ENCODE measurements at regions not wholly inside any gene's neighbourhood (a gene's known extent, or its start where the extent isn't known, plus 50 kb on each side); places are given as distances from the start of the nearest gene placed in this dataset.
"Not testable (repeated sequence)": the region's sequence is repeated elsewhere in the genome, so short reads cannot be mapped to it uniquely, and the experiment has no call there.

DNA sequence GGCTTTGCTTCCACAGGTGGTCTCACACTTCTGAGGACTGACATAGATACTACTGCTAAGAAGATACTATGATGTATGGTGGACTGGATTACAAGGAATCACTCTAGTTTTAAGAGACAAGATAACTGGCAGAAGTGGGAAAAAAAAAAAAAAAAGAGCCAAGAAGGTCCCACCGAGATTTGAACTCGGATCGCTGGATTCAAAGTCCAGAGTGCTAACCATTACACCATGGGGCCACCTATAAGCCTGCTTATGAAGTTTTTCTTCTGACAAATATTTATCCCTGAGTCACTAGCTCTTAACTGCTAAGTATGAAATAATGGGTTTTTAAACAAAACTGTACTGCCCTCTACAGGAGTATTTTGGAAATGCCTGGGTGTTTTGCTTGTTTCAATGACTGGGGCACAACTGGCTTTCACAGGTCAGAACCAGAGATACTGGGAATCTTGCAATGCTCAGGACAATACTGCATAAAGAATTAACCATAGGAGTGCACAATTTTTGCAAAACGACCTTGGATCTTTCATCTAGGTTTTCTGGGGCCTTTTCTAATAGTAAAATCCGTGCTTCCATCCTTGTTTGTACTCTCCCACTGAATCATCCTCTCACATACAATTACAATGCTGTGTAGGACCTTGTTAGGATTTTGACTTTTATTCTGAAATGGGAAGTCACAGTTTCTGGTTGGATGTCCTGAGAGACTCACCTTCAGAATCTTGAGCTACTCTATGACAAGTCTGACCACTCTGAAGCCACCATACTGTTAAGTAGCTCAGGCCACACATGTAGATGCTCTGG, 116.3 kb downstream of the OR2B2 start (continued):
- TF ChIP-seq, protein P1, sequence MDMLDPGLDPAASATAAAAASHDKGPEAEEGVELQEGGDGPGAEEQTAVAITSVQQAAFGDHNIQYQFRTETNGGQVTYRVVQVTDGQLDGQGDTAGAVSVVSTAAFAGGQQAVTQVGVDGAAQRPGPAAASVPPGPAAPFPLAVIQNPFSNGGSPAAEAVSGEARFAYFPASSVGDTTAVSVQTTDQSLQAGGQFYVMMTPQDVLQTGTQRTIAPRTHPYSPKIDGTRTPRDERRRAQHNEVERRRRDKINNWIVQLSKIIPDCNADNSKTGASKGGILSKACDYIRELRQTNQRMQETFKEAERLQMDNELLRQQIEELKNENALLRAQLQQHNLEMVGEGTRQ (IDR thresholded peaks at IDR 0.05): no peak

DNA sequence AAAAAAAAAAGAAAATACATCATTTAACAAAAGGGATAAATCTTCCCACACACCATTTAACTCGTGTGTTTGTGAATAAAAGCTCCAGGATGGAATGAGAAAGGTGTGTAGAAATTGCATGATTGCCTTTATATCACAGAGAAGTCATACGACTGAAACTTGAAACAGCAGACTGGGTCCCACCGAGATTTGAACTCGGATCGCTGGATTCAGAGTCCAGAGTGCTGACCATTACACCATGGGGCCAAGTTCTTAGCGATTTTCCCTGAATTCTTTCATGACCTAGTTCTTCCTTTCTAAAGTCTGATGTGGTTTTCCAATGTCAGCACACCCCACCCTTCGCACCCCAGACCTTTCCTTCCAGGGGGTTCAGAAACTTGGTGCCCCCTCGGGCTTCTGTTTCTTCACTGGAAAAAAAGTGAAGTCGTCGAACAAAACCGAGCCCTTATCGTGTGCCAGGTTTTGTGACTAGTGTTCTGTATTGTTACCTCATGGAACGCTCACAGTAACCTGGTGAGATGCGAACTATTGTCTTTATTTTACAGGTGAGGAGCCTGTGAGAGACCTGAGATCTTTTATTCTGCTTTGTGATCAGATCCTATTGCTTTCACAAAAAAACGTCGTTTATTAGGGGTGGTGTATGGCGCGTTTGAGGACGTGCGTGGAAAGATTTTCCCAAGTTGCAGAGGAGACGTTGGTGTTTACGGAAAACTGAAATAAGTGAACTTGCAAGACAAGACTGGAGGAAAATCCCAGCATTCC, 120.8 kb downstream of the OR2B2 start:
- Histone ChIP-seq H3K9me3 (no peaks in the 10 kb centered on the region), H3K4me1 (peaks cover 10% of the 10 kb centered on the region), H3K27ac (peak overlapping the region; percentile 83 to 86), H3K4me2 (peak overlapping the region; percentile 91), H3K4me3 (peak overlapping the region; percentile 68)
- TF ChIP-seq ZNF302 (CRISPR knock-in tag; IDR thresholded peaks at IDR 0.05): no peak
- peak in 1 of 2 experiments; percentile 49; a peak in 1 of 4 replicates for TF ChIP-seq CEBPB (IDR thresholded peaks at IDR 0.05)
- peak; percentile 54 for TF ChIP-seq MAFK (IDR thresholded peaks at IDR 0.05; ENCODE audit: partially characterized antibody)
- TF ChIP-seq SREBF2 (IDR thresholded peaks at IDR 0.05): peak; percentile 56
- TF ChIP-seq, protein P2, sequence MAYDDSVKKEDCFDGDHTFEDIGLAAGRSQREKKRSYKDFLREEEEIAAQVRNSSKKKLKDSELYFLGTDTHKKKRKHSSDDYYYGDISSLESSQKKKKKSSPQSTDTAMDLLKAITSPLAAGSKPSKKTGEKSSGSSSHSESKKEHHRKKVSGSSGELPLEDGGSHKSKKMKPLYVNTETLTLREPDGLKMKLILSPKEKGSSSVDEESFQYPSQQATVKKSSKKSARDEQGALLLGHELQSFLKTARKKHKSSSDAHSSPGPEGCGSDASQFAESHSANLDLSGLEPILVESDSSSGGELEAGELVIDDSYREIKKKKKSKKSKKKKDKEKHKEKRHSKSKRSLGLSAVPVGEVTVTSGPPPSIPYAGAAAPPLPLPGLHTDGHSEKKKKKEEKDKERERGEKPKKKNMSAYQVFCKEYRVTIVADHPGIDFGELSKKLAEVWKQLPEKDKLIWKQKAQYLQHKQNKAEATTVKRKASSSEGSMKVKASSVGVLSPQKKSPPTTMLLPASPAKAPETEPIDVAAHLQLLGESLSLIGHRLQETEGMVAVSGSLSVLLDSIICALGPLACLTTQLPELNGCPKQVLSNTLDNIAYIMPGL (CRISPR knock-in tag; IDR thresholded peaks at IDR 0.05; ENCODE audit: borderline replicate concordance): peak; percentile 66; the same call in 1 of the 2 replicates
- TF ChIP-seq, protein P3, sequence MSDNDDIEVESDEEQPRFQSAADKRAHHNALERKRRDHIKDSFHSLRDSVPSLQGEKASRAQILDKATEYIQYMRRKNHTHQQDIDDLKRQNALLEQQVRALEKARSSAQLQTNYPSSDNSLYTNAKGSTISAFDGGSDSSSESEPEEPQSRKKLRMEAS (IDR thresholded peaks at IDR 0.05): peak; percentile 39; the same call in 1 of the 2 replicates
- peak; percentile 8; the same call in 1 of the 2 replicates for TF ChIP-seq PHF8 (IDR thresholded peaks at IDR 0.05; ENCODE audit: borderline replicate concordance, low read depth)
- no peak for TF ChIP-seq GATA3 (IDR thresholded peaks at IDR 0.05; ENCODE audit: borderline replicate concordance)
- DNase-seq (ENCODE audit: low read depth in 1 of 2, low spot score in 1 of 2) (peak; percentile 47 to 86), ATAC-seq (peak; percentile 67 to 75), FAIRE-seq (no peak)
- 2% methylated on average over 21 of the region's 22 CpGs for WGBS (ENCODE audit: missing lambda C conversion rate)
- CTCF ChIA-PET: interaction anchor here (0.7 to 1.3 kb wide), 2 partner anchors 15 to 96 kb away, joined by 3 to 4 read pairs; no protein-coding TSS in a partner anchor
- POLR2A ChIA-PET: interaction anchor here (0.6 kb wide), 1 partner anchor 1771 kb away, joined by 3 read pairs; no protein-coding TSS in a partner anchor

DNA sequence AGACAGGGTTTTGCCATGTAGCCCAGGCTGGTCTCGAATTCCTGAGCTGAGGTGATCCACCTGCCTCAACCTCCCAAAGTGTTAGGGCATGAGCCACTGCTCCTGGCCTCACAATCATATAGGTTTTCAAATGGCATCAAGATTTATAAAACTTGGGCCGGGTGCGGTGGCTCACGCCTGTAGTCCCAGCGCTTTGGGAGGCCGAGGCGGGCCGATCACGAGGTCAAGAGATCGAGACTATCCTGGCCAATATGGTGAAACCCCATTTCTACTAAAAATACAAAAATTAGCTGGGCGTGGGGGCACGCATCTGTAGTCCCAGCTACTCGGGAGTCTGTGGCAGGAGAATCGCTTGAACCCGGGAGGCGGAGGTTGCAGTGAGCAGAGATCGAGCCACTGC, 123.8 kb downstream of the OR2B2 start:
- H3K4me2 ChIP-seq; FAIRE-seq; ATAC-seq; DNase-seq (ENCODE audit: low read depth in 1 of 2, low spot score in 1 of 2); H3K4me1 ChIP-seq; H3K4me3 ChIP-seq; H3K27ac ChIP-seq; H3K9me3 ChIP-seq: not testable (repeated sequence)
- POLR2A ChIA-PET: interaction anchor here (1.0 kb wide), 1 partner anchor 641 kb away, joined by 3 read pairs; a partner anchor contains a TSS
- CTCF ChIA-PET: interaction anchor here (1.1 to 1.3 kb wide), 3 partner anchors 11 to 626 kb away, joined by 3 to 5 read pairs (median 4); no protein-coding TSS in a partner anchor
- 87% methylated on average over 17 of the region's 17 CpGs for WGBS (ENCODE audit: missing lambda C conversion rate)

DNA sequence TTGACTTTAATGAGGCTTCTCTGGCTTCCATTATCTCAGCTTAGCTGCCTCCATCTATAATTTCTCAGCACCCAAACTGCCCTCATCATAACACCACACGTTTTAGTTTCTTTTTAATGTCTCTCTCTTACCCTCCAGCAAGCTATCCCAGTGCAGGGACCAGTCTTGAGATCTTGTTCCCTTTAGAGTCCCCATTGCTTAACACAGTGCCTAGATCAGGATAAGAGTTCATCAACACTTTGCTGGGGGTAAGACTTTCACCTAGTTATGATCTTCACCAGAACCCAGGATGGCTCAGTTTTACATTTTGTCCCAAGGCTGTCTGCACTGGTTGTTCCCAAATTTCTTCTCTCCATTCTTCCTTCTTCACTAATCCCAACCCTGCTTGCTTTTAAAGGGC, 126.1 kb downstream of the OR2B2 start:
- no peak for ATAC-seq
- Histone ChIP-seq H3K4me3 (no peak overlapping the region), H3K27ac (no peak overlapping the region), H3K4me2 (no peak overlapping the region), H3K4me1 (no peaks in the 10 kb centered on the region), H3K9me3 (no peaks in the 10 kb centered on the region)
- POLR2A ChIA-PET: no interaction called here
- FAIRE-seq: no peak
- no peak for DNase-seq (ENCODE audit: low read depth in 1 of 2, low spot score in 1 of 2)
- TF ChIP-seq RAD21 (conservative IDR thresholded peaks at IDR 0.05 in 1 of 2, IDR thresholded peaks at IDR 0.05 in 1 of 2) (no peak), HOXB13 (CRISPR knock-in tag; IDR thresholded peaks at IDR 0.05; ENCODE audit: low read depth) (no peak), RFX5 (IDR thresholded peaks at IDR 0.05) (no peak)
- TF ChIP-seq, protein P4, sequence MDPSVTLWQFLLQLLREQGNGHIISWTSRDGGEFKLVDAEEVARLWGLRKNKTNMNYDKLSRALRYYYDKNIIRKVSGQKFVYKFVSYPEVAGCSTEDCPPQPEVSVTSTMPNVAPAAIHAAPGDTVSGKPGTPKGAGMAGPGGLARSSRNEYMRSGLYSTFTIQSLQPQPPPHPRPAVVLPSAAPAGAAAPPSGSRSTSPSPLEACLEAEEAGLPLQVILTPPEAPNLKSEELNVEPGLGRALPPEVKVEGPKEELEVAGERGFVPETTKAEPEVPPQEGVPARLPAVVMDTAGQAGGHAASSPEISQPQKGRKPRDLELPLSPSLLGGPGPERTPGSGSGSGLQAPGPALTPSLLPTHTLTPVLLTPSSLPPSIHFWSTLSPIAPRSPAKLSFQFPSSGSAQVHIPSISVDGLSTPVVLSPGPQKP (IDR thresholded peaks at IDR 0.05; ENCODE audit: low read depth, low read length): no peak
- TF ChIP-seq, protein P2 (CRISPR knock-in tag; IDR thresholded peaks at IDR 0.05; ENCODE audit: borderline replicate concordance): no peak
- TF ChIP-seq, protein P5, sequence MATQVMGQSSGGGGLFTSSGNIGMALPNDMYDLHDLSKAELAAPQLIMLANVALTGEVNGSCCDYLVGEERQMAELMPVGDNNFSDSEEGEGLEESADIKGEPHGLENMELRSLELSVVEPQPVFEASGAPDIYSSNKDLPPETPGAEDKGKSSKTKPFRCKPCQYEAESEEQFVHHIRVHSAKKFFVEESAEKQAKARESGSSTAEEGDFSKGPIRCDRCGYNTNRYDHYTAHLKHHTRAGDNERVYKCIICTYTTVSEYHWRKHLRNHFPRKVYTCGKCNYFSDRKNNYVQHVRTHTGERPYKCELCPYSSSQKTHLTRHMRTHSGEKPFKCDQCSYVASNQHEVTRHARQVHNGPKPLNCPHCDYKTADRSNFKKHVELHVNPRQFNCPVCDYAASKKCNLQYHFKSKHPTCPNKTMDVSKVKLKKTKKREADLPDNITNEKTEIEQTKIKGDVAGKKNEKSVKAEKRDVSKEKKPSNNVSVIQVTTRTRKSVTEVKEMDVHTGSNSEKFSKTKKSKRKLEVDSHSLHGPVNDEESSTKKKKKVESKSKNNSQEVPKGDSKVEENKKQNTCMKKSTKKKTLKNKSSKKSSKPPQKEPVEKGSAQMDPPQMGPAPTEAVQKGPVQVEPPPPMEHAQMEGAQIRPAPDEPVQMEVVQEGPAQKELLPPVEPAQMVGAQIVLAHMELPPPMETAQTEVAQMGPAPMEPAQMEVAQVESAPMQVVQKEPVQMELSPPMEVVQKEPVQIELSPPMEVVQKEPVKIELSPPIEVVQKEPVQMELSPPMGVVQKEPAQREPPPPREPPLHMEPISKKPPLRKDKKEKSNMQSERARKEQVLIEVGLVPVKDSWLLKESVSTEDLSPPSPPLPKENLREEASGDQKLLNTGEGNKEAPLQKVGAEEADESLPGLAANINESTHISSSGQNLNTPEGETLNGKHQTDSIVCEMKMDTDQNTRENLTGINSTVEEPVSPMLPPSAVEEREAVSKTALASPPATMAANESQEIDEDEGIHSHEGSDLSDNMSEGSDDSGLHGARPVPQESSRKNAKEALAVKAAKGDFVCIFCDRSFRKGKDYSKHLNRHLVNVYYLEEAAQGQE (IDR thresholded peaks at IDR 0.05): no peak
- 13% methylated on average over 1 of the region's 1 CpG for WGBS (ENCODE audit: missing lambda C conversion rate)
- CTCF ChIA-PET: interaction anchor here (2.4 kb wide), 1 partner anchor 14 kb away, joined by 10 read pairs; no protein-coding TSS in a partner anchor
